GM12878 (cell line): ENCODE measurements at regions not wholly inside any gene's neighbourhood (a gene's known extent, or its start where the extent isn't known, plus 50 kb on each side); places are given as distances from the start of the nearest gene placed in this dataset.
"Not testable (repeated sequence)": the region's sequence is repeated elsewhere in the genome, so short reads cannot be mapped to it uniquely, and the experiment has no call there.

Source experiments
- PAX8 ChIP-seq: fragments of 450-650 bp; IDR thresholded peaks from 2 replicates; pipeline ENCODE4 v1.6.1; 2017; ENCODE audit warnings: mild to moderate bottlenecking, moderate library complexity
- RB1 ChIP-seq: fragments of 450-650 bp; formaldehyde crosslinking; IDR thresholded peaks from 2 replicates; pipeline ENCODE4 v1.6.1; 2017; ENCODE audit warnings: mild to moderate bottlenecking, borderline replicate concordance

DNA sequence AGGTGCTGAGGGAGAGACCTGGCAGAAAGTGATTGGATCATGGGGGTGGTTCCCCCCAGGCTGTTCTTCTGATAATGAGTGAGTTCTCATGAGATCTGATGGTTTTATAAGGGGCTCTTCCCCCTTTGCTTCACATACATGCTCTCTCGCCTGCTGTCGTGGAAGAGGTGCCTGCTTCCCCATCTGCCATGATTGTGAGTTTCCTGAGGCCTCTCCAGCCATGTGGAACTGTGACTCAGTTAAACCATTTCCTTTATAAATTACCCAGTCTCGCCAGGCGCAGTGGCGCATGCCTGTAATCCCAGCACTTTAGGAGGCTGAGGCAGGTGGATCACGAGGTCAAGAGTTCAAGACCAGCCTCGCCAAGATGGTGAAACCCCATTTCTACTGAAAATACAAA is 154.5 kb downstream of the LMLN start:
- TF ChIP-seq RB1, PAX8: not testable (repeated sequence)
